Glutamatergic neuron (in vitro differentiated cells): ENCODE measurements at regions not wholly inside any gene's neighbourhood (a gene's known extent, or its start where the extent isn't known, plus 50 kb on each side); places are given as distances from the start of the nearest gene placed in this dataset.

ENCODE experiments used
- DNase-seq: peaks from one replicate; pipeline ENCODE4 v3.0.0; 2022
- H3K27ac Mint-ChIP-seq: one replicate; pipeline ENCODE4 v1.8.0; 2020; ENCODE audit warnings: mild to moderate bottlenecking, mixed read lengths, inconsistent platforms; ENCODE audit not compliant: unreplicated experiment
- H3K27me3 Mint-ChIP-seq: one replicate; pipeline ENCODE4 v1.8.0; 2020; ENCODE audit warnings: mild to moderate bottlenecking, moderate library complexity, mixed read lengths, inconsistent platforms; ENCODE audit not compliant: unreplicated experiment
- H3K36me3 Mint-ChIP-seq: one replicate; pipeline ENCODE4 v1.8.0; 2020; ENCODE audit warnings: mild to moderate bottlenecking, mixed read lengths, inconsistent platforms; ENCODE audit not compliant: unreplicated experiment
- H3K4me1 Mint-ChIP-seq: one replicate; pipeline ENCODE4 v1.8.0; 2020; ENCODE audit warnings: mild to moderate bottlenecking, low read depth, mixed read lengths, inconsistent platforms; ENCODE audit not compliant: unreplicated experiment
- H3K4me3 Mint-ChIP-seq: one replicate; pipeline ENCODE4 v1.8.0; 2020; ENCODE audit warnings: mild to moderate bottlenecking, mixed read lengths, inconsistent platforms; ENCODE audit not compliant: unreplicated experiment
- H3K9me3 Mint-ChIP-seq: one replicate; pipeline ENCODE4 v1.8.0; 2020; ENCODE audit warnings: mild to moderate bottlenecking, moderate library complexity, mixed read lengths, inconsistent platforms; ENCODE audit not compliant: unreplicated experiment
- CTCF ChIP-seq: fragments of 200-600 bp; sonication (generic); IDR thresholded peaks from one replicate; pipeline ENCODE4 v1.5.0; 2021; ENCODE audit not compliant: partially characterized antibody, unreplicated experiment

- no peak for DNase-seq
- no peak for TF ChIP-seq CTCF
- Mint-ChIP-seq H3K9me3 (no peaks in the 10 kb centered on the region), H3K4me3 (no peak overlapping the region), H3K4me1 (no peaks in the 10 kb centered on the region), H3K36me3 (peaks cover 6% of the 10 kb centered on the region), H3K27me3 (no peaks in the 10 kb centered on the region), H3K27ac (no peak overlapping the region)
Measured at GRCh38 chr16:52787709-52788108, 240.8 kb upstream of the TOX3 start.

DNA sequence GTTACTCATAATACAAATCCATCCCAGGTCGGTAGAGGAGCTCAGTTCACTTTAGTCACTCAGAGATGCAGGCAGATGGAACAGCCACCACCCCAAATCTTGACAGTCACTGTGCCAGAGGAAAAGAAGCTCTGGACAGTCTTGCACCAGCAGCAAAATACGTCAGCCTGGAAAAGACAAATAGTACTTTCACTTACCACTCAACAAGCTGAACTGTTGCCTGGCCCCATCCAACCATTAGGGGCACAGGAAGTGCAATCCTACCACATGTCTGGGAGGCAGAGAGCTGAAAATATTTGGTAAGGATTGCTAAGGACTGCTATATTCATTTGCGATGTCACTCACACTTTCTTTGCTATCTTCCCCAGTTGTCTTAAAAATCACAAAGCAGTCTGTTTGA lies 239.1 kb upstream of the TOX3 start:
- TF ChIP-seq CTCF = no peak
- no peak overlapping the region for H3K27ac Mint-ChIP-seq

GRCh38 chr16:52785653-52786052 lies 238.7 kb upstream of the TOX3 start:
- Mint-ChIP-seq H3K27me3 (no peaks in the 10 kb centered on the region), H3K4me1 (peaks cover 5% of the 10 kb centered on the region)

More for the DNA sequence above, 239.1 kb upstream of the TOX3 start:
- Mint-ChIP-seq H3K9me3 (no peaks in the 10 kb centered on the region), H3K36me3 (peaks cover 3% of the 10 kb centered on the region), H3K27me3 (no peaks in the 10 kb centered on the region), H3K4me1 (peaks cover 5% of the 10 kb centered on the region), H3K4me3 (no peak overlapping the region)
- DNase-seq = no peak

DNA sequence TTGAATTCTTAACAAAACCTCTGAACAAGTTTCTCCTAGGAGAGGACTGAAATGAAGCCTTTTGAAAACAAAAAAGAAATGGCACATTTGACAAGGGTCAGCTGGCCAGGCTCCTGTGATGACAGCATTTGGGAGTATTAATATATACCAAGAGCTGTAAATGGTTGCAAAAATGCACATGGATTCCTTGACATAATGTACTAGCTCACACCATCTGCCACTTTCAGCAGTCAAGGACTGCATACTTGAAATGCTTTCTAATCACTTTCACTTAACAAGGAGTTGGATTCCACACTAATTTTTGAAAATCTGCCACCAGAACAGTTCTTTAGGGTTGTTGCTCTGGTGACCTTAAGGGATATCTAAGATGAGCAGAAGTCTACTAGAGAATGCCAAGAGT lies 236.7 kb upstream of the TOX3 start:
- no peak overlapping the region for H3K4me3 Mint-ChIP-seq
- TF ChIP-seq CTCF = no peak
- H3K36me3 Mint-ChIP-seq = no peaks in the 10 kb centered on the region
- H3K27me3 Mint-ChIP-seq = no peaks in the 10 kb centered on the region
- H3K9me3 Mint-ChIP-seq = no peaks in the 10 kb centered on the region
- peaks cover 5% of the 10 kb centered on the region for H3K4me1 Mint-ChIP-seq
- DNase-seq = no peak
- no peak overlapping the region for H3K27ac Mint-ChIP-seq

More at GRCh38 chr16:52785653-52786052, 238.7 kb upstream of the TOX3 start:
- no peak overlapping the region for H3K27ac Mint-ChIP-seq
- DNase-seq = no peak
- no peaks in the 10 kb centered on the region for H3K36me3 Mint-ChIP-seq
- no peaks in the 10 kb centered on the region for H3K9me3 Mint-ChIP-seq
- no peak overlapping the region for H3K4me3 Mint-ChIP-seq
- TF ChIP-seq CTCF = no peak

GRCh38 chr16:52781005-52781630 lies 234.2 kb upstream of the TOX3 start:
- DNase-seq = no peak
- no peaks in the 10 kb centered on the region for H3K9me3 Mint-ChIP-seq
- no peaks in the 10 kb centered on the region for H3K36me3 Mint-ChIP-seq
- no peak overlapping the region for H3K27ac Mint-ChIP-seq
- peaks cover 5% of the 10 kb centered on the region for H3K4me1 Mint-ChIP-seq
- no peaks in the 10 kb centered on the region for H3K27me3 Mint-ChIP-seq
- TF ChIP-seq CTCF = no peak
- H3K4me3 Mint-ChIP-seq = no peak overlapping the region
